Progenitor cell of endocrine pancreas (in vitro differentiated cells): ENCODE measurements at regions not wholly inside any gene's neighbourhood (a gene's known extent, or its start where the extent isn't known, plus 50 kb on each side); places are given as distances from the start of the nearest gene placed in this dataset.

Experiments
- DNase-seq: peaks from one replicate; pipeline ENCODE4 v3.0.0; 2021; ENCODE audit warnings: low spot score; ENCODE audit not compliant: unreplicated experiment
- H3K27ac Mint-ChIP-seq: 2 replicates; pipeline ENCODE4 v1.8.0; 2021; ENCODE audit warnings: mild to moderate bottlenecking, moderate library complexity, mixed read lengths
- H3K27me3 Mint-ChIP-seq: 2 replicates; pipeline ENCODE4 v1.8.0; 2021; ENCODE audit warnings: mixed read lengths
- H3K36me3 Mint-ChIP-seq: 2 replicates; pipeline ENCODE4 v1.8.0; 2022; ENCODE audit warnings: mixed read lengths; ENCODE audit not compliant: insufficient read depth
- H3K4me1 Mint-ChIP-seq: 2 replicates; pipeline ENCODE4 v1.8.0; 2021; ENCODE audit warnings: low read depth, mixed read lengths
- H3K4me3 Mint-ChIP-seq: 2 replicates; pipeline ENCODE4 v1.8.0; 2021; ENCODE audit warnings: low read depth, mild to moderate bottlenecking, moderate library complexity, mixed read lengths
- H3K9me3 Mint-ChIP-seq: 2 replicates; pipeline ENCODE4 v1.8.0; 2021; ENCODE audit warnings: low read depth, mixed read lengths
- TF ChIP-seq, protein P1 (sequence below): fragments of 200-600 bp; sonication (generic); IDR thresholded peaks from one replicate; pipeline ENCODE4 v1.5.0; 2021; ENCODE audit warnings: antibody characterized with exemption, mild to moderate bottlenecking; ENCODE audit not compliant: unreplicated experiment

- Mint-ChIP-seq H3K36me3 (peaks cover 3% of the 10 kb centered on the region), H3K4me3 (no peak overlapping the region), H3K9me3 (peaks cover 55% of the 10 kb centered on the region), H3K4me1 (no peaks in the 10 kb centered on the region), H3K27ac (no peak overlapping the region), H3K27me3 (no peaks in the 10 kb centered on the region)
- TF ChIP-seq, protein P1, sequence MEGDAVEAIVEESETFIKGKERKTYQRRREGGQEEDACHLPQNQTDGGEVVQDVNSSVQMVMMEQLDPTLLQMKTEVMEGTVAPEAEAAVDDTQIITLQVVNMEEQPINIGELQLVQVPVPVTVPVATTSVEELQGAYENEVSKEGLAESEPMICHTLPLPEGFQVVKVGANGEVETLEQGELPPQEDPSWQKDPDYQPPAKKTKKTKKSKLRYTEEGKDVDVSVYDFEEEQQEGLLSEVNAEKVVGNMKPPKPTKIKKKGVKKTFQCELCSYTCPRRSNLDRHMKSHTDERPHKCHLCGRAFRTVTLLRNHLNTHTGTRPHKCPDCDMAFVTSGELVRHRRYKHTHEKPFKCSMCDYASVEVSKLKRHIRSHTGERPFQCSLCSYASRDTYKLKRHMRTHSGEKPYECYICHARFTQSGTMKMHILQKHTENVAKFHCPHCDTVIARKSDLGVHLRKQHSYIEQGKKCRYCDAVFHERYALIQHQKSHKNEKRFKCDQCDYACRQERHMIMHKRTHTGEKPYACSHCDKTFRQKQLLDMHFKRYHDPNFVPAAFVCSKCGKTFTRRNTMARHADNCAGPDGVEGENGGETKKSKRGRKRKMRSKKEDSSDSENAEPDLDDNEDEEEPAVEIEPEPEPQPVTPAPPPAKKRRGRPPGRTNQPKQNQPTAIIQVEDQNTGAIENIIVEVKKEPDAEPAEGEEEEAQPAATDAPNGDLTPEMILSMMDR, result no peak
- no peak for DNase-seq
These were observed 694.6 kb downstream of the TBC1D22A start for GRCh38 chr22:47457021-47457420.

DNA sequence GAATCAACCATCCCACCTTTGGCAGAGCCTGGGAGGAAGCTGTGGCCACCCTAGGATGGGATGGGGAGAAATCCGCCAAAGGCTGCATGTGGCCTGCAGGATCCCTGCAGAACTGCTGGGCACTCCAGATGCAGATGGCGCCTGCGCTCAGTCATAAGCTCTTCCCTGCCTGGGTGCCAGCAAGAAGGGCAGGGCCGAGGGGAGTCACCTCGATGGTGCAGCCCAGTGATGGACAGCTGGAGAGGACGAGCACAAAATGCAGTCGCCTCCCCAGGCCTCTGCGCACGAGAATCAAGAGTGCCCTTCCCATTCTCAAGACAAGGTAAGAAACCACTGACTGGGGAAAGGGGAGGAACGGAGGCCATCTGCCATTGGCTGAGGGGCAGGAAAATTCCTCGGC is 693.6 kb downstream of the TBC1D22A start:
- DNase-seq, result no peak
- Mint-ChIP-seq H3K27me3 (no peaks in the 10 kb centered on the region), H3K36me3 (peaks cover 2% of the 10 kb centered on the region), H3K4me3 (no peak overlapping the region), H3K9me3 (peaks cover 54% of the 10 kb centered on the region), H3K4me1 (no peaks in the 10 kb centered on the region), H3K27ac (no peak overlapping the region)
- TF ChIP-seq, protein P1, result no peak

DNA sequence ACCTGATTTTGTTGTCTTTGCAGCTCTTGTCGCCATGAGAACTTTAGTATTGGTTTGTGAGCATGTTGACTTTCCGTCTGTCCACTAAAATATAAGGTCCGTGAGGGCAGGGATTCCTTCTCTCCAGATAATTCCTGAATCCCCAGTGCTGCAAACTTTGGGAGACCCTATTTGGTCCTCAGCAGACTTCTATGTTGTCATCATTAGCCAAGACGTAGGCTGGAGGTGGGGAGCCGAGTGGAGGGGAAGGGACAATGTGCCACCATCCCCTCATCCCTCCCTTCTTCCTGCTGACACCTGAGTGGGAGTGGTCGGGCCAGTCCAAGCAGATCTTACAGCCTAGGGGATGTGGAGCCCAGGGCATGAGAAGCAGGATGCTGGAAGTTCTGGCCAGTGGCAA is 690.6 kb downstream of the TBC1D22A start:
- TF ChIP-seq, protein P1, result no peak
- peaks cover 53% of the 10 kb centered on the region for H3K9me3 Mint-ChIP-seq
- H3K27ac Mint-ChIP-seq, result no peak overlapping the region
- no peaks in the 10 kb centered on the region for H3K36me3 Mint-ChIP-seq
- H3K27me3 Mint-ChIP-seq, result no peaks in the 10 kb centered on the region
- no peak for DNase-seq
- no peaks in the 10 kb centered on the region for H3K4me1 Mint-ChIP-seq
- H3K4me3 Mint-ChIP-seq, result no peak overlapping the region

GRCh38 chr22:47452184-47452583 is 689.7 kb downstream of the TBC1D22A start:
- DNase-seq, result no peak
- peaks cover 59% of the 10 kb centered on the region for H3K9me3 Mint-ChIP-seq
- H3K36me3 Mint-ChIP-seq, result peaks cover 2% of the 10 kb centered on the region
- no peaks in the 10 kb centered on the region for H3K27me3 Mint-ChIP-seq
- H3K27ac Mint-ChIP-seq, result no peak overlapping the region
- no peaks in the 10 kb centered on the region for H3K4me1 Mint-ChIP-seq
- no peak overlapping the region for H3K4me3 Mint-ChIP-seq
- TF ChIP-seq, protein P1, result no peak

DNA sequence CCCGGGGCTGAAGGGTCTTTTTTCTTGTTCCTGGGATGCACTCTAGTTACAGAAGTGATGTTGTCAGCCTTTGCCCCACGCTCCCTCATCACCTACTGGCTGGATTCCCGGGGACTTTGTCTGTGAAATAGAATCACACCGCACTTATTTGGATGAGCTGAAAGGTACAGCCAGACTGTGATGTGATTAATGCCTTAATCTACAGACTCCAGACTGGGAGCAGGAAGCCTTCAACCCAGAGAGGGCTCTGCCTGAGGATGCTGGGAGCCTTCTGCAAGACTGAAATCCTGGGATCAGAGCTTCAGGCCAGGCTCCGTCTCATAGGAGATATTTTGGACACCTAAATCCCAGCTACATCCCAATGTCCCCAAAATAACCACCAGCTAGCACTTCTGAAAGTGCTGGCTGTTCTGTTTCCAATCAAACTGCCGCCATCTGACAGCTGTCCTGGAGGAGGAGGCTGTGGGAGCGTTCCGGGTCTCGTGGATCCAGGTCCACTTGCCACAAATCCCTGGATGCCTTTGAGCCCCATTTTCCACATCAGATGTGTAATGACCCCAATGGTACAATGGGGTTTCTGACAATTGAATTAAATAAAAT is 688.5 kb downstream of the TBC1D22A start:
- Mint-ChIP-seq H3K9me3 (peaks cover 65% of the 10 kb centered on the region), H3K27ac (no peak overlapping the region), H3K4me1 (no peaks in the 10 kb centered on the region), H3K36me3 (peaks cover 2% of the 10 kb centered on the region), H3K4me3 (no peak overlapping the region), H3K27me3 (no peaks in the 10 kb centered on the region)
- no peak for DNase-seq
- TF ChIP-seq, protein P1, result no peak
